Renal cortical epithelial cell (primary cell): ENCODE measurements at regions not wholly inside any gene's neighbourhood (a gene's known extent, or its start where the extent isn't known, plus 50 kb on each side); places are given as distances from the start of the nearest gene placed in this dataset.
A peak's percentile ranks its signal among the peaks of the same experiment; 100 is the strongest.
"Not testable (repeated sequence)": the region's sequence is repeated elsewhere in the genome, so short reads cannot be mapped to it uniquely, and the experiment has no call there.

ENCODE experiments used
- DNase-seq: peaks from one replicate; pipeline ENCODE4 v3.0.0-alpha.2; 2011; ENCODE audit warnings: low read depth

DNA sequence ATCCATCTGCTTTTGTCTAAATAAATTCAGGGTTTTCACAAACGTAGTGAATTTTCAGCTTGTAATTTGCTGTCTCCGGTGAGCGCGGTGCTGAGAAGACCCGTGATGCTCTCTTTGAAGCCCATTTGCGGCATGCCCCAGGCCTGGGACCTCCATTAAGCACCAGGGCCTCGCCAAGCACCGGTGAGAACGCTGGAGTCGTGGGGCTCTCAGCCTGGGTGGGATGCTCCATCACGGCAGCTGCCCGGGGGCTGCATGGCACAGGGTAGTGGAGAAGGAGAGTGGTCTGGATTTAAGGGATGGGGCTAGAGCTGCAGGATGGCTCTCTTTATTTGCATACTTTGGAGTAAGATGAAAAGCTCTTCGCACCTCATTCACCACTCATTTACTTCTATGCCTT, 248.7 kb downstream of the ABCC12 start:
- no peak for DNase-seq

DNA sequence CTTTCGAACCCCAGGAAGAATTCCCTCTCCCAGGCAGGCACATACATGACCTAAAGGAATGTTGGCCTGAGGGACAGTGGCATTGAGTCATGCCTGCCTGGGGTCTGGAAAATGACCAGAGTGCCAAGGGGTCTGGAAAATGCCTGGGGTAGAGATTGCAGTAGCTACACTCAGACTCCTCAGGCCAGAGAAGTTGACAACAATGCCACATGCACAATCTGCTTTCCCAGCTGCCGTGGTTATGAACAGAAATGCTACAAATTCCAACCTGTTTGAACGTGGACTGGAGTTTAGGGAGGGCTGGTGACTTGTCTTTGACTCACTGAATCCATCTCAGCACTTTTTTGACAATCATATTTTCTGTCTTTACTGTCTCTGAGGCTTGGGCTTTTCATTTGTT, 250.0 kb downstream of the ABCC12 start:
- DNase-seq, result peak; percentile 53

DNA sequence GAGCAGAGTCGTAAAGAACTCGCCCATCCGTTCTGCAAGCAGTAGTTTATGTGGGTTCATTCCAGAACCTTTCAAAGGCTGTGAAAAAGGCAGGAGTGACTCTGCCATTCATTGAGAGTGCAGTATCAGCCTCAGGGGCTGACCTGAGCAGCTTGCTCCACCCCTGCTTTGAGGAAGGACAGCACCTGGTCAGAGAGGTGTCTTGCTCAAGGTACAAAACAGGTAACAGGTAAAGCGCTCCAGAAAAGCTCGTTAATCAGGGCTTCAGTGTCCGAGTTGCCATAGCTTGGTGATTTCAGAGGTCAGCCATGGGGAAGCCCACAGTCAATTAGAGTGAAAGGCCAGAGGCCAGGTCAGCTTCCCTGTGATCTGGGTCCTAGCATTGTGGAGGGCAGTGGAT, 251.1 kb downstream of the ABCC12 start:
- DNase-seq, result no peak

DNA sequence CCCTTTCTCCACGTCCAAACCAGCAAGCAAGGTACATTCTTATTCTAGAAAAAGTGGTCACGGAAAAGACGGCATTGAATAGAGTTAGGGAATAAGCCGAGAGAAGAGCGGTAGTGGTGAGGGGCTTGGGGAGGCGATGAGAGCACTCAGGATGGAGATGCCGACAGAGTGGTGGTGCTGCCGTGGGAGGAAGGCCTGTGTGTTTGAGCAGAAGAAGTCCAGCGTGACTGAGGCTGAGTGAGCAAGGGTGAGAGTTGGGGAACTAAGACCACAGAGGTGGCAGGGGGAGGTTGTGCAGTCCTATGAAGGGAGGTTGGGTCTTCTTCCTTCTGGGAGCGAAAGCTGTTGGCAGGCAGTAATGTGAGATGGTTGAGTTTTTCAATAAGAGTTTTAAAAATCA, 252.3 kb downstream of the ABCC12 start:
- no peak for DNase-seq

DNA sequence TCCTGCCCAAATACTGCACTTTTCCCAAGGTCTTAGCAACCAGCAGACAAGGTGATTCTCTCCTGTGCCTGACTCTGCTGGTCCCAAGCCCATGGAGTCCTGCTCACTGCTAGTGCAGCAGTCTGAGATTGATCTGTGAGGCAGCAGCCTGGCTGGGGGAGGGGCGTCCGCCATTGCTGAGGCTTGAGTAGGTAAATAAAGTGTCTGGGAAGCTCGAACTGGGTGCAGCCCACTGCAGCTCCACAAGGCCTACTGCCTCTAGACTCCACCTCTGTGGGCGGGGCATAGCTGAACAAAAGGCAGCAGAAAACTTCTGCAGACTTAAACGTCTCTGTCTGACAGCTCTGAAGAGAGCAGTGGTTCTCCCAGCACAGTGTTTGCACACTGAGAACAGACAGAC, 258.7 kb downstream of the ABCC12 start:
- DNase-seq, result not testable (repeated sequence)

DNA sequence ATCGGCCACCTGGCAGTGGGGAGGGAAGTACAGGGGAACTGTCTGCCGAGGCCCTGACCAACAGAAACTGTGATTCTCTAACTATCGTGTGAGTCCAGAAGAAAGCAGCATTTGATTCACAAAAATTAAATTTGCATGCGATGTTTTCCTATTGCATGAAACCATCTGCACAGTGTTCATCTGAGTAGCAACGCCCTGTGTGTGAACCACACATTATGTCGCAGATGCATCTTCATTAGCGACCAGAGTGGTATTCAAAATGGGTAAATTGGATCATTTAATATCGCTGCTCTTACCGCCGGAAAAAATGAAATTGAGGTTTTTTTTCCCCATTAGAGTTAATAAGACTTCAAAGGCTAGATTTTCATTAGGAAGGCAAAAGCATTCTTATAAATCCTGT, 260.6 kb downstream of the ABCC12 start:
- DNase-seq, result no peak

DNA sequence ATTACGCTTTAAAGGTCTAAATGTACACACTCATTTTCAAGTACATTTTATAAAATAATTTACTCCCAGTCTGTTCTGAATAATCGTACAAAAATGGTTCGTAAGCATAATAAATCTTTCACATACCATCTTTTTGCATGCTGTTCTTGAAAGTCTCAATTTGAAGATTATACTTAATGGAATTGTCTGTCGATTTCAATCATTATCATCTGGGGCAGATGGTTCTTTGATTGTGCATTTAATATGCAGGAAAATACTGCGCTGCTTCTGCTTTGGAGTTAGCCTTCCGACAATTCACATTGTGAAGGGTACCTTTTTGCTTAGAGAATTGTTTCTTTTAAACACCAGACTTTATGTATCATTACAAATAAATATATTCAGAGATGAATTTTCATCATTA, 262.8 kb downstream of the ABCC12 start:
- no peak for DNase-seq

DNA sequence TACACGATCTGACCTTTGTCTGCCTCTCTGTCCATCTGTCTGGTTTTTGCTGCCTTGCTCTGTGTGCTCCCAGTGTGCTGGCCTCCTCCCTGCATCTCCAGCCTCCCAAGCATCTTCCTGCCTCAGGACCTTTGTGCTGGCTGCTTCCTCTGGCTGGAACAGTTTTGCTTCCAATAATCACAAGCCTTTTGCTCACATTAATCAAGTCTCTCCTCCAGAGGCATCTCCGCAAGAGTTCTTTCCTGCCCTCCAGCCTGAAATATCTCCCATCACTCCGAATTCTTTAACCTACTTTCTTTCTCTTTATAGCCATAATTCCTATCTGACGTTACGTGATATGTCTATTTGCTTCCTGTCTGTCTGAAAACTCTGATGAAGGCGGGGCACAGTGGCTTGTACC, 267.1 kb downstream of the ABCC12 start:
- no peak for DNase-seq

DNA sequence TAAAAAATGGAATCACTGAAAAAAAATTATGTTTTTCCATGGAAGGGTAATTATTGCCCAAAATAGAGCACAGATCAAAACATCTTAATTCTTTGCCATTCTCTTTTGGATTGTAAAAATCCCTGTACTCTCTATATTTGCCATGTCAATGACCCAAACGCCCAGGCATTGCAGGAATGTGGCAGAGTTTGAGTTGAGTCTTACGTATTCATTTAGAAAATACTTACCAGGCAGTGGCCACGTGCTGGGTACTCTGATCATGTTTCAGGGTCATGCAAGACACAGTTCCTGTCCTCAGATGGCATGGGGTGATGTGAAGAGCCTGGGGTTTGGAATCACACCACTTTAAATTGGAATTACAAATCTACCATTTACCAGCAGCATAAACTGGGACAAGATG, 267.7 kb downstream of the ABCC12 start:
- peak; percentile 55 for DNase-seq

DNA sequence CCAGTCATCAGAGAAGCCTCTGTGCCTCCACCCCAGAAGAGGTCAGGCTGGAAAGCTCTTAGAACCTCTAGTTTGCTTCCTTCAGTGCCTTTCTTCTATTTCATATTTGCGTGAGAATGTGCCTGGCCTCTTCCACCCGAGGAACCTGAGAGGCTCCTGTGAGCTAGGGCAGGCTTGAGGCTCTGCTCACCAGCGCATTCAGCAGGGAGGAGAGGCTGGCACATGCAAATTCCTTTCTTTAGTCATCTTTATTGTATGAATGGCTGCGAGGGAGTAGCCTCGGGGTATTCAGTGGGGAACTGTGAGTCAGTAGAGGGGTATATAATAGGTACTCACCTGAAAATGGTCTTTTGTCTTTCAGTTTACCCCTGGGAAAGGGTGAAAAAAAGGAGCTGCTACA, 268.3 kb downstream of the ABCC12 start:
- DNase-seq, result peak; percentile 70

DNA sequence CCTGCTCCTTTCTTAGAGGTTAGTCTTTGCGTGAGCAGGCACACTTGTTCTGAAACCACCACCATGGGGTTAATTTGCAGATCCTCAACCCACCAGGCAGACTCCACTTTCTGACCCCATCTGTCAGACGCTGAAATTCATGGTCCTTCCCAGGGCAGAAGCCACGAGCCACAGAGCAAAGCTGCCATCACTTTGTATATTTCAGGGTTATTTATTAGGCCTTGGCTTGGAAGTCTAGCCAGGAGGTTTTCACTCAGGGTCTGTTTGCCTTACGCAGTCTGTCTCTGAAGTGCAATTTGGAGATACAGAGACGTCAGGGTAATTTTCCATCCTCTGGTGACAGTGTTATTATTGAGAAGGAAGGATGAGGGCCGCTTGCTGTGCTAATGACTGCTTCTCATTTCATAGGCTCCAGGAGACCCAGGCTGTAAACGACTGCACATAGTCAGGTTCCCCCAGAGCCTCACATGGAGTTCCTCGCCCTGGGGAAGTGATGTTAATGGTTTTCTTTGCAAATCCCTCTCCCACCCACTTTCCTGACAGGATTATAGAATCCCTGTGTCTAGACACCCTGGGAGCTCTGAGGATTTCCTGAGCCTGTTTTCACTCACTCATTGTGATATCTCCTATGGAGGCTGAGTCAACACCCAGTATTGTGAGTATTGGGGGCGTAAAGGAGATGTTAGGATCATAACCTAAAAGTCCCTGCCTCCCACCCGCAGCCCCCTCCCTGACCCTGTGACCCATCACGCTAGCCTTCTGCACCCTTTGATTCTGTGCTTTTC, 269.0 kb downstream of the ABCC12 start:
- no peak for DNase-seq

DNA sequence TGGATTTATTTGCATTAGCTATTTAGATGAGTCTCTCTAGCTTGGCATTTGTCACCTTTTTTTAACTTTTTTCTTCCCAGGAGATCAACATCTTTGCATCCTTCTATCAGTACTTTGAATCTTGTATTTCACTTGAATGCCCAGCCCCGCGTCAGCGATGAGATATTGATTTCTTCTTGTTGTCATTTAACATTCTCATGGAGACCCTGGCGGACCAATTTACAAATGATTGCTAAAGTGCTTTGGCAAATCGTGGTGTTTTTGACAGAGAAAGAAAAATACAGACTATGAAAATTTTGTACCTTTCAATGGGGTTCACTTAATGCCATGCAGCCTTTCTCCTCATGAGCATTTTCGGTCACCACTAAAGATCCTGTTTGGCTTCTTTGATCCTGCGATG, 269.7 kb downstream of the ABCC12 start:
- no peak for DNase-seq

DNA sequence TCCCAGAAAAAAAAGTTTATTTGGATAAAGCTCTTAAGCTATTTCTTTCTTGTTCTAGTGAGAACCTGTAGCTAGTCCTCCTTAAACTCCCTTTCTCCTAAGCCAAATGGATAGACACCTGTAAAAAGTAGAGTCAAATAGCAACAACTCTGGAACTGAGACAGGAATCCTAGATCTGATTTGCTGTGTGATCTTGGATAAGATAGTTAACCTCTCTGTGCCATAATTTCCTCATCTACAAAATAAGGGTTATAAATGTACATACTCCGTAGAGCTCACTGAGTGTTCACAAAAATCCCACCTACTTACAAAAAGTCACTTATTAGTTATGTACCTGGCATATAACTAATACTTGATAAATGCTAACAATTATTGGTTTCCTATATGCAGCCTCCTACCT, 270.3 kb downstream of the ABCC12 start:
- no peak for DNase-seq

DNA sequence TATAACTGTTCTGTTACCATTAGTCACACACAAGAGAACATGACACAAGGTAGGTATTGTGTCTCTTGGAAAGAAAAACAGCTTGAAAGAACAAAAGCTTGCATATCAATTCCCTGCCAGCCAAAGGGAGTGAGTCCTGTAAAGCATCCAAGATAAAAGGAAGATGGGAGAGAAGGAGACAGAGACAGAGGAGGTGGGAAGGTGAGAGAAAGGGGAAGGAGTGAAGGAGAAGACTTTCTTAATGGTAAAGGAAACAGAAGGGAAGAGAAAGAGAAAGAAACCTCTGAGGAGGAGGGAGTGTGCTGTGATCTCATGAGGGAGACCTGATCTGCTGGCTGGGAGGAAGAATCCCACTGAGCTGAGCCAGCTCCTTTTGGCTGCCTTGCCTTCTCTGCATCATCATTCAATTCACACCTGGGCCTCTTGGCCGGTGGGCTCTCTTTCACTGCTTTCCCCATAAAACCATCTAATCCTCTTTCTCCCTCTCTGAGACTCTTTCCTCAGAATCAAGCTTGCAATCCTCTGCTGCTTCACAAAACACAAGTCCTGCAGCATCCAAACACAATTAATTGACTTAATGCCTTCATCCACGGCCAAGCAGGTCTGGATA, 271.6 kb downstream of the ABCC12 start:
- no peak for DNase-seq

DNA sequence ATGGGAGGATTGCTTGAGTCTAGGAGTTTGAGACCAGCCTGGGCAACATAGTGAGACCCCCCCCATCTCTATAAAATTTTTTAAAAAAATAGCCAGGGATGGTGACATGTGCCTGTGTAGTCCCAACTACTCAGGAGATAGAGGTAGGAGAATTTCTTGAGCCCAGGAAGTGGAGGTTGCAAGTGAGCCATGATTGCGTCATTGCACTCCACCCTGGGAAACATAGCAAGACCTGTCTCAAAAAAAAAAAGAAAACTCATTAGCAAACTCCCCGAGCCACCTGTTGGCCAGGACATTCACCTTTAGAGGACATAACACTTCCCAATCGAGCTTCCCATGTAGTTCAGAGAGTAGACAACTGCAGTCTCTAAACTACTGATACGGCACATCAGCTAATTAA, 274.2 kb downstream of the ABCC12 start:
- no peak for DNase-seq

DNA sequence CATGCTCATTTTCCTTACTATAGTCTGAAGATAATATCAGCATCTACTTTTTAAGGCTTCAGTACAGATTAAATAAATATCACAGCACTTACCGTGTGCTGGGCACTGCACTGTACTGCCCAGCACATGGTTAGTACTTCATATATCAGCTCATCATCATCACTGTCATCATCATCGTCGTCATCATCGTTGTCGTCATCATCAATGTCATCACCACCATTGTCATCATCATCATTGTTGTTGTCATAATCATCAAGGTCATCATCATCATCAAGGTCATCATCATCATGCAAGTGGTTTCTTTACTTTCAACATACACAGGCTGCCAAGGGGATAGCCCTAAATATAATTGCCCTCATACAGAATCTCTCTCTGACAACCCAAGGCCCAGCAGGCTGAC, 275.1 kb downstream of the ABCC12 start:
- DNase-seq, result no peak

DNA sequence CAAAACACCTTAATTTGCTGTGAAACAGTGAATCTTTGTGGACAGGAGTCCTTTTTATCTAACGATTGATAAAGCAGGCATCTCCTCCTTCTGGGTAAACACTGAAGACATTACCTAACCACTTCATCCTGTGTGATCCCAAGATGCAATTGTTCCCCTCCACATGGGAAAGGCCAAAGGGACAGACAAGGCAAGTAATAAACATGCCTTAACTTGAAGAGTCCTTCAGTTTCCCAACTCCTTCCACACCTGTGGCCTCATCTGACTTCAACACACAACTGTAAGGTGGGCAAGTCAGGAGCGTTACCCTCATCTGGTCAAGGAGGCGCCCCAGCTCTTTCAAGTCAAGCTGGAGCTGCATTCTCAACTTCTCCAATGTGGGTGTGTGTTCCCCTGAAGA, 278.6 kb downstream of the ABCC12 start:
- DNase-seq, result no peak

DNA sequence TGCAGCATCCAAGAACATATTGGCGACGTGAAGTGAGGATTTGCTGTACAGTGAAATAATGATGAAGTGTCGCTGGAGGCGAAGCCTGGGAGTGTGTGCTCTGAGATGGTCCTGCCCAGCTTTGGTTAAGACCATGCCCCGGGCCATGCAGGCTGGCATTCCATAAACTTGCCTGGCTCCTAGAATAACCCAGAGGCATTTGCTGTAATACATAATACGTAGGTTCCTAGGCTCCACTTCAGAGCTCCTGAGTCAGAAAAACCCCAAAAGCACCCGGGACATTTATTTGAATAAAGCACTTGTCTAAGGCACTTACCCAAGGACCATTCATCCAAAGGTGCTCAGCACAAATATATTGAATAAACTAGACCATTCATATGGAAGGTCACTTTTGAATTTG, 279.3 kb downstream of the ABCC12 start:
- no peak for DNase-seq

DNA sequence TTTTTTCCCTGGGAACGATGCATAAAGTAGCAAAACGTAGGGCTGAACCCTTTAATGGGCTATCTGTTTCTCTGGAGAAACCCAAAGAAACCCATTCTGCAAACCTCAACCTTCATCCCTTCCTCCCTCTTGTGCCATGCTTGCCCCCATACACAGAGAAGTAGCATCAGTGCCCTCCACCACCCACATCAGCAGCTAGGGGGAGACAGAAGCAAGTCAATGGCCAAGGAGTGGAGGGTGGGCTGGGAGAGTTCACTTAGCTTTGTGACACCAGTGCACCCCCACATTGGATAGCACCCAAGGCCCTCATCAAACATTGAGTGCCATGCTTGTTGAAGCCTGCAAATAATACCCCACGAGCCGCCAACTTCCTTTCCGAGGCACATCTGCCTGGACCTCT, 282.4 kb downstream of the ABCC12 start:
- DNase-seq, result no peak

DNA sequence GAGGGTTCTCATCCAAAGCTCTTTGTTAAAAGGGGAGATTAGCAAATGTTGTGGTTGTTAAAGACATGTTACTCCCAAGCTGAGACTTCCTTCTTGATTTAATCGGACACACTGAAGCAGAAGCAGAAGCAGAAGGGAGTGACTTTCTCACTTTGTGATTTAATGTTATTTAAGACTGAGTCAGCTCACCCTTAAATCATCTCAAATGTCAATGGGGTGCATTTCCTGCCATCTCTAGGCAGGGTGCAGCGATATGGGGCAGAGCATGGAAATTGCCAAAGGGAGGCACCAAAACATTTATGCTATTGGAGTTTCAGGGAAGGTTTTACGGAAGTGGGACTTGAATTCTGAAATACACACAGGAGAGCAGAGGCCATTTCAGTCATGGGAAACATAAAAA, 283.6 kb downstream of the ABCC12 start:
- no peak for DNase-seq

DNA sequence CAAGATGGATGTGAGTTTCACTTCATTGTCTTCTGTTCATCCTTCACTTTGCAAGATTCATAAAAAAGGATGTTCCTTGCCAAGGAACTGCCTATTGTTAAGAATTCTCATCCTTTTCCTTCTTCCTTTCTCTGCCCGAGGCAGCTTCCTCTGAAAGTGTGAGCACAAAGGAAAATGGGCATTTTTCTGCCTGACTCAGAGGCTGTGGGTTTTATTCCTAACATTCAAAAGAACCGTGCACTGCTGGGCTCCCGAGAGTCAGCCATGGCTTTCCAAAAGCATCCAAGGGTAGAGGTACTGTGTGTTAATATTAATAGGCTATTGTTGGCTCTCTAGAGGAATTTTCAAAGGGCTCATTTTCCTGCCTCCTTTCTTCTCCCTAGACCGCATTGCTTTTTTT, 289.4 kb downstream of the ABCC12 start:
- DNase-seq, result no peak

DNA sequence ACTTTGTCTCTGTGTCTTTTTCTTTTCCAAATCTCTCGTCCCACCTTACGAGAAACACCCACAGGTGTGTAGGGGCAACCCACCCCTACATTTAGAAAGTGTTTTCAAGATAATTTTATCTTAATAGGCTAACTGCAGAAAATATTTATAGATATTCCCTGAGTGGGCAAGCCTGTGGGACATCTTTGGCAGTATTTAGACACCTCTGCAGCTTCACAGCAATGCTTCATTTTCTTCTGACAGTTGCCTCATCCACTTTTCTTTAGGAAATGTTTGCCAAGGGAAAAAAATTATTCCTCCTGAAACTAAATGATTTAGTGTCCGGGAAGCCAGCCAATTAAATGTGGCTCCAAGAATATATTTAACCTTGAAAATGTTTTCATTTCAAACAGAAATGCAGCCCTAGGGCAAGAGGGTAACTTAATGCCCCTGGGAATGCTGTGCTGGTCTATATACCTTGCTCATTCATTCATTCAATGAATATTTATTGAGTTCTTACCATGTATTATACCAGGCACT, 290.4 kb downstream of the ABCC12 start:
- no peak for DNase-seq

DNA sequence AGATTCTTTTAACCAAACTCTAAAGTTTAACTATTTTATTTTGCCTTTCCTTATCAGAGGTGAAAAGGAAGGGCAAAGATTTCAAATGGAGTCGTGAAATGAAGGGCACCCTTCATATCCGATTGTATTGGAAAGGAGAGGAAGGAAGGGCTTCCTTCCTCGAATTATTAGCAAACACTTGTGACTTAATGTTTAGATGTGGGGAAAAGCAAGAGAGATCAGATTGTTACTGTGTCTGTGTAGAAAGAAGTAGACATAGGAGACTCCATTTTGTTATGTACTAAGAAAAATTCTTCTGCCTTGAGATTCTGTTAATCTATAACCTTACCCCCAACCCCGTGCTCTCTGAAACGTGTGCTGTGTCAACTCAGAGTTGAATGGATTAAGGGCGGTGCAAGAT, 291.5 kb downstream of the ABCC12 start:
- DNase-seq, result not testable (repeated sequence)

DNA sequence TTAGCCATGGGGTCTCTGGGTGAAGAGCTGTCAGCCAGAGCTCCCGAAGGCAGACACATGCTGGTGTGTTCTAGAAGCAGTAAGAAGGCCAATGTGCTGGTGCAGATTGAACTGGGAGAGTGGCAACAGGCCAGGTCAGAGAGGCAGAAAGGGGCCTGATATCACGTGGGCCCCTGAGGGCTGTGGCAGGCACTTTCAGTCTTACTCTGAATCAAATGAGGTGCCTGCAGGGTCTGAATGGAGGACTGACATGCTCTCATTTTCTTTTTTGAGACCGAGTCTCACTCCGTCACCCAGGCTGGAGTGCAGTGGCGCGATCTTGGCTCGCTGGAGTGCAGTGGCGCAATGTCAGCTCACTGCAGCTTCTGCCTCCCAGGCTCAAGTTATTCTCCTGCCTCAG, 293.8 kb downstream of the ABCC12 start:
- DNase-seq, result no peak
